GM23338 (cell line): ENCODE measurements at regions not wholly inside any gene's neighbourhood (a gene's known extent, or its start where the extent isn't known, plus 50 kb on each side); places are given as distances from the start of the nearest gene placed in this dataset.
A peak's percentile ranks its signal among the peaks of the same experiment; 100 is the strongest.

Experiments used
- ATAC-seq: fragments of 200-7000 bp; cut with Tn5 transposase; 3 replicates; pipeline ENCODE4 v1.9.1; 2020
- DNase-seq: peaks from one replicate; pipeline ENCODE4 v3.0.0-alpha.2; 2015; ENCODE audit warnings: low spot score
- H2AFZ ChIP-seq: fragments of 200-600 bp; sonication (generic); 2 replicates; pipeline ENCODE4 v1.8.0; 2016; ENCODE audit warnings: antibody characterized with exemption, mild to moderate bottlenecking, moderate library complexity
- H3F3A ChIP-seq: fragments of 200-600 bp; sonication (generic); replicated peaks from 2 replicates; pipeline ENCODE4 v1.8.0; 2017; ENCODE audit warnings: antibody characterized with exemption, mixed run types, low read depth
- H3K27ac ChIP-seq: fragments of 200-600 bp; sonication (generic); 2 replicates; pipeline ENCODE4 v1.6.1; 2016; ENCODE audit warnings: low read depth
- H3K27me3 ChIP-seq: fragments of 200-600 bp; sonication (generic); 2 replicates; pipeline ENCODE4 v1.8.0; 2016; ENCODE audit warnings: mild to moderate bottlenecking, mixed run types, moderate library complexity; ENCODE audit not compliant: insufficient read depth
- H3K36me3 ChIP-seq: fragments of 200-600 bp; sonication (generic); 2 replicates; pipeline ENCODE4 v1.8.0; 2016; ENCODE audit warnings: mild to moderate bottlenecking; ENCODE audit not compliant: insufficient read depth
- H3K4me1 ChIP-seq: fragments of 200-600 bp; sonication (generic); 2 replicates; pipeline ENCODE4 v1.8.0; 2016; ENCODE audit warnings: mild to moderate bottlenecking, moderate library complexity; ENCODE audit not compliant: insufficient read depth
- H3K4me2 ChIP-seq: fragments of 200-600 bp; sonication (generic); 2 replicates; pipeline ENCODE4 v1.7.1; 2017; ENCODE audit warnings: mixed run types
- H3K4me3 ChIP-seq: fragments of 200-600 bp; sonication (generic); 2 replicates; pipeline ENCODE4 v1.6.1; 2016; ENCODE audit warnings: mixed run types
- H3K79me2 ChIP-seq: fragments of 200-600 bp; sonication (generic); replicated peaks from 2 replicates; pipeline ENCODE4 v1.8.0; 2017; ENCODE audit warnings: mild to moderate bottlenecking; ENCODE audit not compliant: insufficient read depth
- H3K9me2 ChIP-seq: fragments of 200-600 bp; sonication (generic); 2 replicates; pipeline ENCODE4 v1.8.0; 2017; ENCODE audit not compliant: insufficient read depth
- H4K20me1 ChIP-seq: fragments of 200-600 bp; sonication (generic); replicated peaks from 2 replicates; pipeline ENCODE4 v1.8.0; 2017; ENCODE audit warnings: mild to moderate bottlenecking; ENCODE audit not compliant: insufficient read depth
- H3K27ac Mint-ChIP-seq: 2 replicates; pipeline ENCODE4 v1.8.0; 2020; ENCODE audit warnings: inconsistent platforms, mild to moderate bottlenecking, moderate library complexity, mixed read lengths
- H3K27me3 Mint-ChIP-seq: 3 replicates; pipeline ENCODE4 v1.8.0; 2022; ENCODE audit warnings: low read depth, mild to moderate bottlenecking, moderate library complexity, mixed read lengths, inconsistent platforms; ENCODE audit not compliant: insufficient read depth, poor library complexity
- H3K36me3 Mint-ChIP-seq: 3 replicates; pipeline ENCODE4 v1.8.0; 2021; ENCODE audit warnings: low read depth, mild to moderate bottlenecking, inconsistent platforms, moderate library complexity, mixed read lengths
- H3K4me1 Mint-ChIP-seq: 3 replicates; pipeline ENCODE4 v1.8.0; 2020; ENCODE audit warnings: mild to moderate bottlenecking, inconsistent platforms, mixed read lengths
- H3K4me3 Mint-ChIP-seq: 3 replicates; pipeline ENCODE4 v1.8.0; 2021; ENCODE audit warnings: moderate library complexity, mild to moderate bottlenecking, inconsistent platforms, mixed read lengths
- H3K9me3 Mint-ChIP-seq: 3 replicates; pipeline ENCODE4 v1.8.0; 2020; ENCODE audit warnings: moderate library complexity, mild to moderate bottlenecking, inconsistent platforms, mixed read lengths
- EZH2phosphoT487 ChIP-seq: fragments of 200-600 bp; sonication (generic); IDR thresholded peaks from one replicate; pipeline ENCODE4 v1.8.1; 2018; ENCODE audit warnings: antibody characterized with exemption; ENCODE audit not compliant: unreplicated experiment
- NANOG ChIP-seq: IDR thresholded peaks from 2 replicates; pipeline ENCODE4 v1.6.1; 2016; ENCODE audit warnings: antibody characterized with exemption, borderline replicate concordance
- TF ChIP-seq, protein P1 (sequence below): fragments of 250-450 bp; sonication (Bioruptor Pico); IDR thresholded peaks from 2 replicates; pipeline ENCODE4 v1.5.0; 2020; ENCODE audit warnings: mild to moderate bottlenecking, moderate library complexity
- TF ChIP-seq, protein P2 (sequence below), 2 experiments: fragments of 200-600 bp in 1 of 2; sonication (generic) in 1 of 2; conservative IDR thresholded peaks; 2 replicates each; pipeline versions ENCODE4 v1.5.1 to v1.6.1; 2016 to 2017; ENCODE audit warnings: antibody characterized with exemption in 2 of 2, low read depth in 2 of 2, mild to moderate bottlenecking in 2 of 2, moderate library complexity in 1 of 2
- TF ChIP-seq, protein P3 (sequence below): IDR thresholded peaks from one replicate; pipeline ENCODE4 v1.6.1; 2018; ENCODE audit warnings: antibody characterized with exemption; ENCODE audit not compliant: unreplicated experiment

DNA sequence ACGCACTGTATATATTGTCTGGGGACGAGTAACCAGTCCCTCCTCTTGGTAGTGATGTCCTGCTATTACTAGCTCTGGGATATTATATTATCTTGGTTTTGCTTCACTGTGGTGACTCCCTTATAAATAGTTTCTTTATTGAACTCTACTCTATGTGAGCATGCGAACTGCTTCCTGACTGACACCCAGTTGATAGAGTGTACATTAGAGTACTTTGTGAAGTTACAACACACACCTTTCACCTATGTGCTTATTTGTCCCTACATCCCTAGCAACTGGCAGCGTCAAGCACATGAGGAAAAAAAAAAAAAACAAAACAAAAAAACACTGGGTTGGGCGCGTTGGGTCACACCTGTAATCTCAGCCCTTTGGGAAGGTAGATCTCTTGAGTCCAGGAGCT lies 67.3 kb upstream of the TENT5A start (continued):
- TF ChIP-seq, protein P1, sequence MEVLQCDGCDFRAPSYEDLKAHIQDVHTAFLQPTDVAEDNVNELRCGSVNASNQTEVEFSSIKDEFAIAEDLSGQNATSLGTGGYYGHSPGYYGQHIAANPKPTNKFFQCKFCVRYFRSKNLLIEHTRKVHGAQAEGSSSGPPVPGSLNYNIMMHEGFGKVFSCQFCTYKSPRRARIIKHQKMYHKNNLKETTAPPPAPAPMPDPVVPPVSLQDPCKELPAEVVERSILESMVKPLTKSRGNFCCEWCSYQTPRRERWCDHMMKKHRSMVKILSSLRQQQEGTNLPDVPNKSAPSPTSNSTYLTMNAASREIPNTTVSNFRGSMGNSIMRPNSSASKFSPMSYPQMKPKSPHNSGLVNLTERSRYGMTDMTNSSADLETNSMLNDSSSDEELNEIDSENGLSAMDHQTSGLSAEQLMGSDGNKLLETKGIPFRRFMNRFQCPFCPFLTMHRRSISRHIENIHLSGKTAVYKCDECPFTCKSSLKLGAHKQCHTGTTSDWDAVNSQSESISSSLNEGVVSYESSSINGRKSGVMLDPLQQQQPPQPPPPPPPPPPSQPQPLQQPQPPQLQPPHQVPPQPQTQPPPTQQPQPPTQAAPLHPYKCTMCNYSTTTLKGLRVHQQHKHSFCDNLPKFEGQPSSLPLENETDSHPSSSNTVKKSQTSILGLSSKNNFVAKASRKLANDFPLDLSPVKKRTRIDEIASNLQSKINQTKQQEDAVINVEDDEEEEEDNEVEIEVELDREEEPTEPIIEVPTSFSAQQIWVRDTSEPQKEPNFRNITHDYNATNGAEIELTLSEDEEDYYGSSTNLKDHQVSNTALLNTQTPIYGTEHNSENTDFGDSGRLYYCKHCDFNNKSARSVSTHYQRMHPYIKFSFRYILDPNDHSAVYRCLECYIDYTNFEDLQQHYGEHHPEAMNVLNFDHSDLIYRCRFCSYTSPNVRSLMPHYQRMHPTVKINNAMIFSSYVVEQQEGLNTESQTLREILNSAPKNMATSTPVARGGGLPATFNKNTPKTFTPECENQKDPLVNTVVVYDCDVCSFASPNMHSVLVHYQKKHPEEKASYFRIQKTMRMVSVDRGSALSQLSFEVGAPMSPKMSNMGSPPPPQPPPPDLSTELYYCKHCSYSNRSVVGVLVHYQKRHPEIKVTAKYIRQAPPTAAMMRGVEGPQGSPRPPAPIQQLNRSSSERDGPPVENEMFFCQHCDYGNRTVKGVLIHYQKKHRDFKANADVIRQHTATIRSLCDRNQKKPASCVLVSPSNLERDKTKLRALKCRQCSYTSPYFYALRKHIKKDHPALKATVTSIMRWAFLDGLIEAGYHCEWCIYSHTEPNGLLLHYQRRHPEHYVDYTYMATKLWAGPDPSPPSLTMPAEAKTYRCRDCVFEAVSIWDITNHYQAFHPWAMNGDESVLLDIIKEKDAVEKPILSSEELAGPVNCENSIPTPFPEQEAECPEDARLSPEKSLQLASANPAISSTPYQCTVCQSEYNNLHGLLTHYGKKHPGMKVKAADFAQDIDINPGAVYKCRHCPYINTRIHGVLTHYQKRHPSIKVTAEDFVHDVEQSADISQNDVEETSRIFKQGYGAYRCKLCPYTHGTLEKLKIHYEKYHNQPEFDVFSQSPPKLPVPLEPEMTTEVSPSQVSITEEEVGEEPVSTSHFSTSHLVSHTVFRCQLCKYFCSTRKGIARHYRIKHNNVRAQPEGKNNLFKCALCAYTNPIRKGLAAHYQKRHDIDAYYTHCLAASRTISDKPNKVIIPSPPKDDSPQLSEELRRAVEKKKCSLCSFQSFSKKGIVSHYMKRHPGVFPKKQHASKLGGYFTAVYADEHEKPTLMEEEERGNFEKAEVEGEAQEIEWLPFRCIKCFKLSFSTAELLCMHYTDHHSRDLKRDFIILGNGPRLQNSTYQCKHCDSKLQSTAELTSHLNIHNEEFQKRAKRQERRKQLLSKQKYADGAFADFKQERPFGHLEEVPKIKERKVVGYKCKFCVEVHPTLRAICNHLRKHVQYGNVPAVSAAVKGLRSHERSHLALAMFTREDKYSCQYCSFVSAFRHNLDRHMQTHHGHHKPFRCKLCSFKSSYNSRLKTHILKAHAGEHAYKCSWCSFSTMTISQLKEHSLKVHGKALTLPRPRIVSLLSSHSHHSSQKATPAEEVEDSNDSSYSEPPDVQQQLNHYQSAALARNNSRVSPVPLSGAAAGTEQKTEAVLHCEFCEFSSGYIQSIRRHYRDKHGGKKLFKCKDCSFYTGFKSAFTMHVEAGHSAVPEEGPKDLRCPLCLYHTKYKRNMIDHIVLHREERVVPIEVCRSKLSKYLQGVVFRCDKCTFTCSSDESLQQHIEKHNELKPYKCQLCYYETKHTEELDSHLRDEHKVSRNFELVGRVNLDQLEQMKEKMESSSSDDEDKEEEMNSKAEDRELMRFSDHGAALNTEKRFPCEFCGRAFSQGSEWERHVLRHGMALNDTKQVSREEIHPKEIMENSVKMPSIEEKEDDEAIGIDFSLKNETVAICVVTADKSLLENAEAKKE (CRISPR knock-in tag), result no peak
- TF ChIP-seq EZH2phosphoT487, result no peak

- H3K36me3 ChIP-seq, result no peaks in the 10 kb centered on the region
- DNase-seq (no peak), ATAC-seq (no peak)
- peaks cover 2% of the 10 kb centered on the region for H3K27me3 Mint-ChIP-seq
- no peak overlapping the region for H3K27ac ChIP-seq
- no peaks in the 10 kb centered on the region for H3K36me3 Mint-ChIP-seq
- TF ChIP-seq NANOG, result no peak
- TF ChIP-seq, protein P2, sequence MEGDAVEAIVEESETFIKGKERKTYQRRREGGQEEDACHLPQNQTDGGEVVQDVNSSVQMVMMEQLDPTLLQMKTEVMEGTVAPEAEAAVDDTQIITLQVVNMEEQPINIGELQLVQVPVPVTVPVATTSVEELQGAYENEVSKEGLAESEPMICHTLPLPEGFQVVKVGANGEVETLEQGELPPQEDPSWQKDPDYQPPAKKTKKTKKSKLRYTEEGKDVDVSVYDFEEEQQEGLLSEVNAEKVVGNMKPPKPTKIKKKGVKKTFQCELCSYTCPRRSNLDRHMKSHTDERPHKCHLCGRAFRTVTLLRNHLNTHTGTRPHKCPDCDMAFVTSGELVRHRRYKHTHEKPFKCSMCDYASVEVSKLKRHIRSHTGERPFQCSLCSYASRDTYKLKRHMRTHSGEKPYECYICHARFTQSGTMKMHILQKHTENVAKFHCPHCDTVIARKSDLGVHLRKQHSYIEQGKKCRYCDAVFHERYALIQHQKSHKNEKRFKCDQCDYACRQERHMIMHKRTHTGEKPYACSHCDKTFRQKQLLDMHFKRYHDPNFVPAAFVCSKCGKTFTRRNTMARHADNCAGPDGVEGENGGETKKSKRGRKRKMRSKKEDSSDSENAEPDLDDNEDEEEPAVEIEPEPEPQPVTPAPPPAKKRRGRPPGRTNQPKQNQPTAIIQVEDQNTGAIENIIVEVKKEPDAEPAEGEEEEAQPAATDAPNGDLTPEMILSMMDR (conservative IDR thresholded peaks at IDR 0.05; ENCODE audit: low read depth in 2 of 2), result no peak
- TF ChIP-seq, protein P3, sequence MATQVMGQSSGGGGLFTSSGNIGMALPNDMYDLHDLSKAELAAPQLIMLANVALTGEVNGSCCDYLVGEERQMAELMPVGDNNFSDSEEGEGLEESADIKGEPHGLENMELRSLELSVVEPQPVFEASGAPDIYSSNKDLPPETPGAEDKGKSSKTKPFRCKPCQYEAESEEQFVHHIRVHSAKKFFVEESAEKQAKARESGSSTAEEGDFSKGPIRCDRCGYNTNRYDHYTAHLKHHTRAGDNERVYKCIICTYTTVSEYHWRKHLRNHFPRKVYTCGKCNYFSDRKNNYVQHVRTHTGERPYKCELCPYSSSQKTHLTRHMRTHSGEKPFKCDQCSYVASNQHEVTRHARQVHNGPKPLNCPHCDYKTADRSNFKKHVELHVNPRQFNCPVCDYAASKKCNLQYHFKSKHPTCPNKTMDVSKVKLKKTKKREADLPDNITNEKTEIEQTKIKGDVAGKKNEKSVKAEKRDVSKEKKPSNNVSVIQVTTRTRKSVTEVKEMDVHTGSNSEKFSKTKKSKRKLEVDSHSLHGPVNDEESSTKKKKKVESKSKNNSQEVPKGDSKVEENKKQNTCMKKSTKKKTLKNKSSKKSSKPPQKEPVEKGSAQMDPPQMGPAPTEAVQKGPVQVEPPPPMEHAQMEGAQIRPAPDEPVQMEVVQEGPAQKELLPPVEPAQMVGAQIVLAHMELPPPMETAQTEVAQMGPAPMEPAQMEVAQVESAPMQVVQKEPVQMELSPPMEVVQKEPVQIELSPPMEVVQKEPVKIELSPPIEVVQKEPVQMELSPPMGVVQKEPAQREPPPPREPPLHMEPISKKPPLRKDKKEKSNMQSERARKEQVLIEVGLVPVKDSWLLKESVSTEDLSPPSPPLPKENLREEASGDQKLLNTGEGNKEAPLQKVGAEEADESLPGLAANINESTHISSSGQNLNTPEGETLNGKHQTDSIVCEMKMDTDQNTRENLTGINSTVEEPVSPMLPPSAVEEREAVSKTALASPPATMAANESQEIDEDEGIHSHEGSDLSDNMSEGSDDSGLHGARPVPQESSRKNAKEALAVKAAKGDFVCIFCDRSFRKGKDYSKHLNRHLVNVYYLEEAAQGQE, result no peak
- H3K27ac Mint-ChIP-seq, result no peak overlapping the region
- H3K4me2 ChIP-seq, result no peak overlapping the region
- H3K9me3 Mint-ChIP-seq, result no peaks in the 10 kb centered on the region
- H4K20me1 ChIP-seq, result no peaks in the 10 kb centered on the region
- no peak overlapping the region for H3K4me3 ChIP-seq
- H3K4me1 ChIP-seq, result peaks cover 5% of the 10 kb centered on the region; the same call in 1 of the 2 replicates
- H3K9me2 ChIP-seq, result peaks cover 9% of the 10 kb centered on the region; the same call in 1 of the 2 replicates
- H2AFZ ChIP-seq, result peak overlapping the region; percentile 28; the same call in 1 of the 2 replicates
- H3F3A ChIP-seq, result no peaks in the 10 kb centered on the region
- no peaks in the 10 kb centered on the region for H3K4me1 Mint-ChIP-seq
- no peaks in the 10 kb centered on the region for H3K27me3 ChIP-seq
- no peak overlapping the region for H3K4me3 Mint-ChIP-seq
- H3K79me2 ChIP-seq, result no peaks in the 10 kb centered on the region
Measured at GRCh38 chr6:81818901-81819361, 66.5 kb upstream of the TENT5A start.
